Fibroblast of lung (primary cell): ENCODE measurements at regions not wholly inside any gene's neighbourhood (a gene's known extent, or its start where the extent isn't known, plus 50 kb on each side); places are given as distances from the start of the nearest gene placed in this dataset.
A peak's percentile ranks its signal among the peaks of the same experiment; 100 is the strongest.

ENCODE experiments used
- DNase-seq, 2 donors: peaks; one replicate each; pipeline versions ENCODE4 v3.0.0 to v3.0.0-alpha.2; 2010; ENCODE audit warnings: low read depth in 2 of 2
- H2AFZ ChIP-seq: 2 replicates; pipeline ENCODE4 v1.5.1; 2012; ENCODE audit warnings: low read length, control low read depth, inconsistent platforms
- H3K27ac ChIP-seq: 2 replicates; pipeline ENCODE4 v1.5.1; 2011; ENCODE audit warnings: low read length, control low read depth; ENCODE audit not compliant: insufficient read depth
- H3K27me3 ChIP-seq: 2 replicates; pipeline ENCODE4 v1.5.1; 2011; ENCODE audit warnings: mild to moderate bottlenecking, low read length; ENCODE audit not compliant: control insufficient read depth, insufficient read depth
- H3K36me3 ChIP-seq: 2 replicates; pipeline ENCODE4 v1.5.1; 2011; ENCODE audit warnings: low read length; ENCODE audit not compliant: control insufficient read depth, insufficient read depth
- H3K4me1 ChIP-seq: 2 replicates; pipeline ENCODE4 v1.5.1; 2011; ENCODE audit warnings: low read length; ENCODE audit not compliant: control insufficient read depth, insufficient read depth; ENCODE audit errors: extremely low read depth
- H3K4me2 ChIP-seq: 2 replicates; pipeline ENCODE4 v1.5.1; 2011; ENCODE audit warnings: low read length, control low read depth; ENCODE audit not compliant: insufficient read depth; ENCODE audit errors: extremely low read depth
- H3K4me3 ChIP-seq, 4 experiments: fragments of 200-600 bp in 1 of 4; sonication (generic) in 1 of 4; replicated peaks in 1 of 4; 2 replicates each; pipeline ENCODE4 v1.5.1; 2011 to 2016; ENCODE audit warnings: low read length in 4 of 4, low read depth in 3 of 4, mild to moderate bottlenecking in 3 of 4, control low read depth in 2 of 4, inconsistent platforms in 1 of 4, mixed read lengths in 1 of 4; ENCODE audit not compliant: insufficient read depth in 1 of 4; ENCODE audit errors: control extremely low read depth in 1 of 4
- H3K79me2 ChIP-seq: 2 replicates; pipeline ENCODE4 v1.5.1; 2012; ENCODE audit warnings: mild to moderate bottlenecking, low read length, inconsistent platforms; ENCODE audit not compliant: control insufficient read depth, insufficient read depth
- H3K9ac ChIP-seq: 2 replicates; pipeline ENCODE4 v1.5.1; 2011; ENCODE audit warnings: mild to moderate bottlenecking, low read length, control low read depth; ENCODE audit not compliant: insufficient read depth
- H3K9me3 ChIP-seq: 2 replicates; pipeline ENCODE4 v1.5.1; 2012; ENCODE audit warnings: low read depth, low read length; ENCODE audit not compliant: control insufficient read depth, insufficient read depth
- H4K20me1 ChIP-seq: 2 replicates; pipeline ENCODE4 v1.5.1; 2011; ENCODE audit warnings: low read length; ENCODE audit not compliant: control insufficient read depth, insufficient read depth; ENCODE audit errors: extremely low read depth
- EZH2 ChIP-seq: IDR thresholded peaks from 2 replicates; pipeline ENCODE4 v1.5.1; 2012; ENCODE audit warnings: low read length, control low read depth, mild to moderate bottlenecking; ENCODE audit errors: missing control alignments
- TF ChIP-seq, protein P1 (sequence below), 2 donors: IDR thresholded peaks in 1 of 2; conservative IDR thresholded peaks in 1 of 2; 1 replicate in 1 of 2; 2 replicates in 1 of 2; pipeline ENCODE4 v1.5.1; 2011 to 2012; ENCODE audit warnings: low read length in 2 of 2, control low read depth in 1 of 2, inconsistent platforms in 1 of 2, low read depth in 1 of 2, mild to moderate bottlenecking in 1 of 2

DNA sequence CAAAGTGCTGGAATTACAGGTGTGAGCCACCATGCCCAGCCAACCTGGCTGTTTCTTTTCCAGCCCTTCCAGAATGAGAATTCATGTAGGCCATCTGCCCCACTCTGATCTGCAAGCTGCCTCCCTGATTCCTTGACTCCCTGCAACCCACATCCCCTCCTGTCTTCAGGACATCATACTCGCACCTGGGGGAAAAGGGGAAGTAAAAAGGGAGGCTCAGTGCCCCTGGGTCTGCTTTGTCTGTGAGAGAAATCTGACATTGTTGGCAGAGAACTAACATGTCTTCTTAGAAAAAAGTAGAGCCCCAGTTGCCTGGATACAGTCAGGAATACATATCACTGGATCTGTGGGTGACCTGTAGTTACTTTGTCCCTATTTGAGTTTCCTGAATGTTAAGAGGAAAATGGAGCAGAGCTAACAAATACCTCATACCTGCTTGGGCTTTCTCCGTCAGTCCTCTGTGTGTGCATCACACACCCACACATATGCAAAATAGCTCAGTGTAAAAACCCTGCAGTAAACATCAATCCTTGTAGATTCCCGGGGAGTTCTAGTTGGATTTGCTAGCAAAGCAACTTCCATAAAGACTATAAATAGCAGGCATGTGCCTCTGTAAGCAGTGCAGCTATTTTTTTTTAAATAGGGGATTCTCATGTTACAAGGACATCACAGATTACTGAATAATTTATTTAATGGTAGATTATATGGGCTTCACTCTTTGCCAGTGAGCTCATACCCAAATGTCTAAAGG is 62.9 kb downstream of the TEX35 start:
- peak; percentile 17 to 49 for DNase-seq
- Histone ChIP-seq H3K4me2 (no peak overlapping the region), H4K20me1 (no peaks in the 10 kb centered on the region), H2AFZ (no peak overlapping the region), H3K27me3 (no peaks in the 10 kb centered on the region), H3K9ac (no peak overlapping the region), H3K27ac (no peak overlapping the region), H3K36me3 (no peaks in the 10 kb centered on the region), H3K79me2 (no peaks in the 10 kb centered on the region), H3K4me1 (no peaks in the 10 kb centered on the region), H3K9me3 (no peaks in the 10 kb centered on the region), H3K4me3 (no peak overlapping the region)
- TF ChIP-seq, protein P1, sequence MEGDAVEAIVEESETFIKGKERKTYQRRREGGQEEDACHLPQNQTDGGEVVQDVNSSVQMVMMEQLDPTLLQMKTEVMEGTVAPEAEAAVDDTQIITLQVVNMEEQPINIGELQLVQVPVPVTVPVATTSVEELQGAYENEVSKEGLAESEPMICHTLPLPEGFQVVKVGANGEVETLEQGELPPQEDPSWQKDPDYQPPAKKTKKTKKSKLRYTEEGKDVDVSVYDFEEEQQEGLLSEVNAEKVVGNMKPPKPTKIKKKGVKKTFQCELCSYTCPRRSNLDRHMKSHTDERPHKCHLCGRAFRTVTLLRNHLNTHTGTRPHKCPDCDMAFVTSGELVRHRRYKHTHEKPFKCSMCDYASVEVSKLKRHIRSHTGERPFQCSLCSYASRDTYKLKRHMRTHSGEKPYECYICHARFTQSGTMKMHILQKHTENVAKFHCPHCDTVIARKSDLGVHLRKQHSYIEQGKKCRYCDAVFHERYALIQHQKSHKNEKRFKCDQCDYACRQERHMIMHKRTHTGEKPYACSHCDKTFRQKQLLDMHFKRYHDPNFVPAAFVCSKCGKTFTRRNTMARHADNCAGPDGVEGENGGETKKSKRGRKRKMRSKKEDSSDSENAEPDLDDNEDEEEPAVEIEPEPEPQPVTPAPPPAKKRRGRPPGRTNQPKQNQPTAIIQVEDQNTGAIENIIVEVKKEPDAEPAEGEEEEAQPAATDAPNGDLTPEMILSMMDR (conservative IDR thresholded peaks at IDR 0.05 in 1 of 2, IDR thresholded peaks at IDR 0.05 in 1 of 2; ENCODE audit: low read depth in 1 of 2, low read length in 2 of 2): no peak
- no peak for TF ChIP-seq EZH2

DNA sequence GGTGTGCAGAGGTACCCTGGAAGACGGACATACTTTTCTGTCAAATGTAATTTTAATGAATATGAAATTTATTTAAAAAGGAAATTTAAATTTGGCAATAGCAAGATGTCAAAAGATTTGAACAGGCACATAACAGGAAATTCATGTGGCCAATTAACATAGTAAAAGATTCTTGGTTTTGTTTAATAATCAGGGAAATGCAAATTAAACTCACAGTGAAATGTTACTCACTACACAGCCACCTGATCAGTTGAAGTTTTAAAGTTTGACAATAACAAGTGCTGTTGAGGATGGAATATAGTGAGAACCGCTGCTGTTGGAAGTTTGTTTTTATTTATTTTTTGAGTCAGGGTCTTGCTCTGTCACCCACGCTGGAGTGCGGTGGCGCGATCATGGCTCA is 63.9 kb downstream of the TEX35 start:
- H3K36me3 ChIP-seq: no peaks in the 10 kb centered on the region
- no peak for DNase-seq
- no peak overlapping the region for H2AFZ ChIP-seq
- H3K27me3 ChIP-seq: no peaks in the 10 kb centered on the region
- no peak overlapping the region for H3K4me3 ChIP-seq
- no peak overlapping the region for H3K9ac ChIP-seq
- H3K4me1 ChIP-seq: no peaks in the 10 kb centered on the region
- H3K79me2 ChIP-seq: no peaks in the 10 kb centered on the region
- TF ChIP-seq EZH2: no peak
- TF ChIP-seq, protein P1 (conservative IDR thresholded peaks at IDR 0.05 in 1 of 2, IDR thresholded peaks at IDR 0.05 in 1 of 2; ENCODE audit: low read depth in 1 of 2, low read length in 2 of 2): no peak
- H3K27ac ChIP-seq: no peak overlapping the region
- no peaks in the 10 kb centered on the region for H4K20me1 ChIP-seq
- no peak overlapping the region for H3K4me2 ChIP-seq
- no peaks in the 10 kb centered on the region for H3K9me3 ChIP-seq

DNA sequence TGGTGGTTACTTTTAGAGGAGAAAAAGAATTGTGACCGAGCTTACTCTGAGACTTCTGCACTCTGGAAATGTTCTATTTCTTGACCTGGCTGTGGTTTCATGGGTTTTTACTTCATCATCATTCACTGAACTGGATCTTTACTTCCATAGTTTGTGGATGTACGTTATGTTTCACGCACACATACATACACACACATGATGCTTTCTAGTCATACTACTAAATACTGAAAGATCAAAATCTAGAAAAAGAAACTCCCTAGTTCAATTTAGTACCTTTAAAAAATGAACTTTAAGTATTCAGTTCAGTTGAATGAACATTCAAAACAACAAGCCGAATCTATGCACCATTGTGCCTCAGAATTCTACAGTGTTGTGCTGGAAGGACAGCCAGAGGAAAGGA is 65.0 kb downstream of the TEX35 start:
- H3K27me3 ChIP-seq: no peaks in the 10 kb centered on the region
- H3K9me3 ChIP-seq: no peaks in the 10 kb centered on the region
- H3K4me1 ChIP-seq: no peaks in the 10 kb centered on the region
- H2AFZ ChIP-seq: no peak overlapping the region
- H4K20me1 ChIP-seq: no peaks in the 10 kb centered on the region
- TF ChIP-seq, protein P1 (conservative IDR thresholded peaks at IDR 0.05 in 1 of 2, IDR thresholded peaks at IDR 0.05 in 1 of 2; ENCODE audit: low read depth in 1 of 2, low read length in 2 of 2): no peak
- no peak for TF ChIP-seq EZH2
- H3K36me3 ChIP-seq: no peaks in the 10 kb centered on the region
- H3K27ac ChIP-seq: no peak overlapping the region
- H3K4me2 ChIP-seq: no peak overlapping the region
- DNase-seq: no peak
- H3K9ac ChIP-seq: no peak overlapping the region
- no peak overlapping the region for H3K4me3 ChIP-seq
- H3K79me2 ChIP-seq: no peaks in the 10 kb centered on the region
